SK-N-MC (cell line): ENCODE measurements at regions not wholly inside any gene's neighbourhood (a gene's known extent, or its start where the extent isn't known, plus 50 kb on each side); places are given as distances from the start of the nearest gene placed in this dataset.

Experiments
- DNase-seq: peaks from one replicate; pipeline ENCODE4 v3.0.0-alpha.2; 2011; ENCODE audit warnings: low read depth, low spot score
- H3K27ac ChIP-seq: fragments of 200-600 bp; sonication (generic); 2 replicates; pipeline ENCODE4 v1.5.1; 2016; ENCODE audit warnings: mixed run types
- H3K36me3 ChIP-seq: fragments of 200-600 bp; sonication (generic); 2 replicates; pipeline ENCODE4 v1.6.1; 2017; ENCODE audit warnings: antibody characterized with exemption, low read length, mixed read lengths; ENCODE audit not compliant: insufficient read depth
- H3K4me3 ChIP-seq: fragments of 200-600 bp; sonication (generic); 2 replicates; pipeline ENCODE4 v1.5.1; 2016
- H3K9ac ChIP-seq: fragments of 200-600 bp; sonication (generic); 2 replicates; pipeline ENCODE4 v1.8.0; 2017; ENCODE audit warnings: mixed run types, mixed read lengths; ENCODE audit not compliant: insufficient read length
- H3K9me3 ChIP-seq: fragments of 200-600 bp; sonication (generic); 2 replicates; pipeline ENCODE4 v1.6.1; 2017; ENCODE audit warnings: low read depth, mild to moderate bottlenecking, antibody characterized with exemption, low read length, moderate library complexity, mixed read lengths
- EZH2 ChIP-seq: fragments of 200-600 bp; sonication (generic); IDR thresholded peaks from one replicate; pipeline ENCODE4 v1.6.1; 2017; ENCODE audit warnings: antibody characterized with exemption
- FOXP2 ChIP-seq: optimal IDR thresholded peaks from 2 replicates; pipeline ENCODE3; 2011; ENCODE audit warnings: mild to moderate bottlenecking, moderate library complexity; ENCODE audit not compliant: insufficient read depth; ENCODE audit errors: extremely low read length, control extremely low read depth
- POLR2AphosphoS5 ChIP-seq: IDR thresholded peaks from 2 replicates; pipeline ENCODE4 v1.6.1; 2012; ENCODE audit warnings: mild to moderate bottlenecking, low read depth, low read length, borderline replicate concordance

DNA sequence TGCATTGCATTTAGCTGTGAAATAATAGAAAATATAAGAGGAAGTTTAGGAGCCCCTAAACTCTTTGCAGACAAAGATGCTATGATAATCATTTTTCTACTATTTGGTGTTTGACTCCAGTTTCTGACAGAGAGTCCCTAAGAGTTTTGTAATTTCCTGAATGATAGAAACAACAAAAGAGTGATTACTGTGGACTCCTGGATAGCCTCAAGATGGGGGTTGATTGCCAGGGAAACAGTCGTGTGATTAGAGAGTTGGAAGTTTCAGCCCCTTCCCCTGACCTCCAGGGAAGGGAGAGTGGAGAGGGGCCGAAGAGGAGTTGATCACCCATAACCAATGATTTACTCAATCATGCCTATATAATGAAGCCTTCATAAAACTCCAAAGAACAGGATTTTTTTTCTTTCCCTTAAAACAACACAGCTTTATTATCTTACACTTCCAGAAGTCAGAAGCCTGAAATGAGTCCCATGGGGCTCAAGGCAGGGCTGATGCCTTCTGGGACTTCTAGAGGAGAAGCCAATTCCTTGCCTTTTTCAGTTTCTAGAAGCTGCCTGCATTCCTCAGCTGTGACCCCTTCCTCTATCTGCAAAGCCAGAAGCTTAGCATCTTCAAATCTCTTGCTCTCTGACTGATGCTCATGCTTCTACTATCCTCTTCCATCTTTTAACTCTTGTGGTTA is 292.3 kb upstream of the ZPLD1 start:
- peak overlapping the region; percentile 13; the same call in 1 of the 2 replicates for H3K4me3 ChIP-seq
- H3K9ac ChIP-seq, result no peak overlapping the region
- H3K27ac ChIP-seq, result no peak overlapping the region
- no peaks in the 10 kb centered on the region for H3K36me3 ChIP-seq
- no peak for DNase-seq
- H3K9me3 ChIP-seq, result no peaks in the 10 kb centered on the region
- no peak for TF ChIP-seq EZH2
- no peak for TF ChIP-seq FOXP2
- TF ChIP-seq POLR2AphosphoS5, result no peak

DNA sequence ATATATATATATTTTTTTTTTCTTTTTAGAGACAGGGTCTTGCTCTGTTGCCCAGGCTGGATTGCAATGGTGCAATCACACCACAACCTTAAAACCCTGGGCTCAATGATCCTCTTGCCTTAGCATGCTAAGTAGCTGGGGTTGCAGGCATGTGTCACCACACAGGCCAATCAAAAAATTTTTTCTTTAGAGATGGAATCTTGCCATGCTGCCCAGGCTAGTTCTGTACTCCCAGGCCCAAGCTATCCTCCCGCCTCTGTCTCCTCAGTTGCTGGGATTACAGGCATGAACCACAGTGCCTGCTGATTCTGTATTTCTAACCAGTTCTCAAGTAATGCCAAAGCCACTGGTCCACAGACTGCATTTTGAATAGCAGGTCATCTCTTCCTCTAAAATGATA is 291.3 kb upstream of the ZPLD1 start:
- H3K9me3 ChIP-seq, result no peaks in the 10 kb centered on the region
- H3K9ac ChIP-seq, result no peak overlapping the region
- H3K4me3 ChIP-seq, result no peak overlapping the region
- H3K27ac ChIP-seq, result no peak overlapping the region
- H3K36me3 ChIP-seq, result no peaks in the 10 kb centered on the region
- TF ChIP-seq POLR2AphosphoS5 (no peak), FOXP2 (no peak), EZH2 (no peak)
- no peak for DNase-seq

DNA sequence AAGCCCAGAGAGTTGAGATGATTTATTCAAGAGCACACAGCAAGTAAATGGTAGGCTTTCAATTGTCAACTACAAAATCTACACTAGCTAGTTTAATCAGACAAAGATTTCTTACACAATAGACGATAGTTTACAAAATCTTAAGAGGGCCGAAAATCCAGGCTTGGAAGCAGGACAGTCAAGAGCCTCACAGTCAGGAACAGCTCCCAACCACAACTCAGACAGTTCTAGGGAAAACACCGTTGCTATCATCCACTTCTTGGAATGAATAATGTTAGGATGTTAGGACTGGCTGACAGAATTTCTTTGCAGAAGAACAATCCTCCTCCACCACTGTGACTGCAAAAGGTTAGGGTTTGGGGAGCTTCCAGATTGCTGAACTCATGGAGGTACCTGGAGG is 290.8 kb upstream of the ZPLD1 start:
- Histone ChIP-seq H3K36me3 (no peaks in the 10 kb centered on the region), H3K27ac (no peak overlapping the region), H3K9me3 (no peaks in the 10 kb centered on the region), H3K4me3 (no peak overlapping the region), H3K9ac (no peak overlapping the region)
- DNase-seq, result no peak
- TF ChIP-seq FOXP2 (no peak), POLR2AphosphoS5 (no peak), EZH2 (no peak)

DNA sequence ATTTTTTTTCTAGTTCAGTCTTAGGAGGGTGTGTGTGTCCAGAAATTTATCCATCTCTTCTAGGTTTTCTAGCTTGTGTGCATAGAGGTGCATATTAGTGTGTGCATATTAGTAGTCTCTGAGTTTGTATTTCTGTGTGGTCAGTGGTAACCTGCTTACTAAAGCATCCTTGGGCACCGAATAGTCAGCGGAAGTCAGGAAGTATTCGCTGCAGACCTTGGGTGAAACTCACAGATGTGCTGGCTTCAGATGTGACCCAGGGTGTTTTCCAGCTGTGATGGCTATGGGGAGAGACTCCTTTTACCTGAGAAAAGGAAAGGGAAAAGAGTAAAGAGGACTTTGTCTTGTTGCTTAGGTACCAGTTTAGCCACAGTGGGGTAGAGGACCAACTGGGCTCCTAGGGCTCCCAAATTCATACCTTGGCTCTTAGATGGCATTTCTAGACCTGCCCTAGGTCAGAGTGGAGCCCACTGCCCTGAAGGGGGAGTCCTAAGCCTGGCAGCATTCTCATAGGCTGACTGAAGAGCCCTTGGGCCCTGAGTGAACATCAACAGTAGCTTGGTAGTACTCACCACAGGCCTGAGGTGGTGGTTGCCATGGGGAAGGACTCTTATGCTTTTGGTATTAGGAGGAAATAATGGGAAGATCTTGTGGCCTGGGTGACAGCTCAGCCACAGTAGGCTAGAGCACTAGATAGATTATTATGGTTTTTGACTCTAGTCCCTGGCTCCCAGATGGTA is 286.0 kb upstream of the ZPLD1 start:
- Histone ChIP-seq H3K27ac (no peak overlapping the region), H3K36me3 (no peaks in the 10 kb centered on the region), H3K4me3 (no peak overlapping the region), H3K9me3 (0 out of 2 replicates have a peak, but pooled peaks cover 5% of the 10 kb centered on the region), H3K9ac (no peak overlapping the region)
- no peak for TF ChIP-seq POLR2AphosphoS5
- no peak for TF ChIP-seq EZH2
- TF ChIP-seq FOXP2, result no peak
- no peak for DNase-seq

DNA sequence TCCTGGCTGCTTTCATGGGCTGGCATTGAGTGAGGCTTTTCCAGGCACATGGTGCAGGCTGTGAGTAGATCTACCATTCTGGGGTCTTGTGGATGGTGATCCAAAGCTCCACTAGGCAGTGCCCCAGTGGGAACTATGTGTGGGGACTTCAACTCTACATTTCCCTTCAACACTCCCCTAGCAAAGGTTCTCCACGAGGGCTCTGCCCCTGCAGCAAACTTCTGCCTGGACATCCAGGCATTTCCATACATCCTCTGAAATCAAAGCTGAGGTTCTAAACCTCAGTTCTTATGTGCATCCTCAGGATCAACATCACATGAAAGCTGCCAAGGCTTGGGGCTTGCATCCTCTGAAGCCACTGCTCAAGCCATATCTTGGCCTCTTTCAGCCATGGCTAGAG is 282.9 kb upstream of the ZPLD1 start:
- no peak for TF ChIP-seq POLR2AphosphoS5
- TF ChIP-seq EZH2, result no peak
- TF ChIP-seq FOXP2, result no peak

DNA sequence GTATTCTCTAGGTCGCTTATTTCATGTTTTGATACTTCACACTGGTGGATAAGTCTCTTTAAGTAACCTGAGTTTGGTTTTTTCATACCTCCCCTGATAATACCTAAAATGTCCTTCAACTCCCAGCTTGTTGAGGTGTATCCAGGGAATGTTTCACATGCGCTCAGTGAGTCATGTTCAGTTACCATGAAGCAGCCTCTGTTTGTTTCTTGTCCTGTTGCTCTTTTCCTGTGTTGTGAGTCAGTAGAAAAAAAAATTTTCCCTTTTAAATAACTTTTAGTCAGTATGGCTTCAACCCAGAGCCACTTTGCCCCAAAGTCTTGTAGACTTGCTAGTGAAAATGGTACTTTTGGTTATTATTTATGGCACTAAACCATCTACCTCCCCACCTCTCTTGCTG is 278.4 kb upstream of the ZPLD1 start:
- Histone ChIP-seq H3K9ac (no peak overlapping the region), H3K27ac (no peak overlapping the region), H3K4me3 (no peak overlapping the region), H3K9me3 (0 out of 2 replicates have a peak, but pooled peaks cover 5% of the 10 kb centered on the region), H3K36me3 (no peaks in the 10 kb centered on the region)
- DNase-seq, result no peak
- no peak for TF ChIP-seq POLR2AphosphoS5
- no peak for TF ChIP-seq EZH2
- no peak for TF ChIP-seq FOXP2

More for the DNA sequence above, 282.9 kb upstream of the ZPLD1 start:
- no peaks in the 10 kb centered on the region for H3K36me3 ChIP-seq
- 0 out of 2 replicates have a peak, but pooled peaks cover 5% of the 10 kb centered on the region for H3K9me3 ChIP-seq
- H3K9ac ChIP-seq, result no peak overlapping the region
- no peak overlapping the region for H3K27ac ChIP-seq
- no peak for DNase-seq
- H3K4me3 ChIP-seq, result no peak overlapping the region

DNA sequence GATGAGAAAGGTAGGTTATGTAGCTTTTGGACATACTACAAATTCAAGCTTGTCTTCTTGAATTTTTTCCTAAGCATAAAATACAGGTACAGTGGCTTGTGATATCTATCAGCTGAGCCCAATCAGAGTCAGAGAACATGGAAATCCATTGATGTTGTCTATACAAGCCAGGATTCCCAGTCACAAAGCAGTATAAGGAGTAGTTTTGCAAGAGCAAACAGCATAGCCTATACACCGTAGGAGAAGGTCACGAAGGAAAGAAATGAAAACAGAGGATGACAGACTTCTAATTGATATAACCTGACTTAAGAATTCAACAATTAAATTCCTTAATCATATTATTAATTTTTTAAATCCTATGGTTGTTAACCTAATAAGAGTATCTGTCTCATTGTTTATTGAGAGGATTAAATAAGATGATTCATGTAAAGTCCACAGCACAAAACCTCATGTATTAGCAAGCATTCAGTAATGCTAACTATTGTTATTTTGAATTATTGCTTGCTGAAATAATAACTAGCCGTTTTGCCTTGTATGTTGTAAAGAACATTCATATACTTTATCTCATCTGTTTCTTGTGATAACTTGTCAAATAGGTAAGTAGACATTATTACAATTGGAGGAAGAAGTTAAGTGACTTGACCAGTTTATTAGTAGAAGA is 276.6 kb upstream of the ZPLD1 start:
- no peak overlapping the region for H3K4me3 ChIP-seq
- no peak for DNase-seq
- no peaks in the 10 kb centered on the region for H3K9me3 ChIP-seq
- no peak for TF ChIP-seq POLR2AphosphoS5
- no peak for TF ChIP-seq EZH2
- TF ChIP-seq FOXP2, result no peak
- H3K27ac ChIP-seq, result no peak overlapping the region
- no peaks in the 10 kb centered on the region for H3K36me3 ChIP-seq
- H3K9ac ChIP-seq, result no peak overlapping the region

DNA sequence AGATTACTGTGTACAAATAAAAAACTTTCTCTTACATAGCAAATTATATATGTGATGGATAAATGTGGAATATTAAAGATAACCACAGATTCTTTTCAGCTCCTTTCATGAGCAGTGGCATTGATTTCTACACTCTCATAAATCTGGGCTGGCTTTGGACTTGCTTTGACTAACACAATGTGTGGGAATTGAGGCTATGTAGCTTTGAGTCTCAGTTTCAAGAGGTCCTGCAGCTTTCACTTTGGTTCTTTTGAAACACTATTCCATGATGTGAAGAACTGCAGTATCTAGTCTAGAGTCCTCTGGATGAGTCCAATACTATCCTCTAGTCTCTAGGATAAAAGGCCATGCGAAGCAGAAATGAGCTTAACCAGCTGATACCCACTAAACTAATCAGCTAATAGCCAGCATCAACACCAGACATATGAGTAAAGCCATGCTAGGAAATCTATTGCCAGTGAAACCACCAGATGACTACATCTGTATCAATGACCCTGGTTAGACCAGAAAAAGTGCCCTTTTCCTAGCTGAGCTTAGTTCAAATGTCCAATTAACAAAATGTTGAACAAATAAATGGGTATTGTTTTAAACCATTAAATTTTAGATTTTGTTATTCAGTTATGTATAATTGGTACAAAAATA is 274.9 kb upstream of the ZPLD1 start:
- Histone ChIP-seq H3K9me3 (no peaks in the 10 kb centered on the region), H3K9ac (no peak overlapping the region), H3K36me3 (no peaks in the 10 kb centered on the region), H3K27ac (no peak overlapping the region), H3K4me3 (no peak overlapping the region)
- DNase-seq, result no peak
- TF ChIP-seq FOXP2, result no peak
- TF ChIP-seq POLR2AphosphoS5, result no peak
- no peak for TF ChIP-seq EZH2
